Naive B cell (primary cell): ENCODE measurements at regions not wholly inside any gene's neighbourhood (a gene's known extent, or its start where the extent isn't known, plus 50 kb on each side); places are given as distances from the start of the nearest gene placed in this dataset.
A peak's percentile ranks its signal among the peaks of the same experiment; 100 is the strongest.

ENCODE experiments used
- ATAC-seq, 2 donors: fragments of 150-1000 bp; cut with Tn5 transposase; 2 replicates each; pipeline ENCODE4 v1.10.0; 2021; ENCODE audit warnings: low read depth in 2 of 2, mild to moderate bottlenecking in 2 of 2, moderate library complexity in 2 of 2
- DNase-seq: peaks from one replicate; pipeline ENCODE4 v3.0.0; 2022
- H3K27ac Mint-ChIP-seq, 6 donors: one replicate each; pipeline ENCODE4 v1.8.0; 2020 to 2022; ENCODE audit warnings: mild to moderate bottlenecking in 6 of 6, mixed read lengths in 6 of 6, moderate library complexity in 5 of 6, inconsistent platforms in 2 of 6
- H3K27me3 Mint-ChIP-seq, 3 donors: one replicate each; pipeline ENCODE4 v1.8.0; 2021 to 2022; ENCODE audit warnings: mixed read lengths in 3 of 3, mild to moderate bottlenecking in 1 of 3
- H3K36me3 Mint-ChIP-seq, 2 donors: one replicate each; pipeline ENCODE4 v1.8.0; 2020 to 2022; ENCODE audit warnings: mixed read lengths in 2 of 2, inconsistent platforms in 1 of 2, mild to moderate bottlenecking in 1 of 2
- H3K4me1 Mint-ChIP-seq, 3 donors: one replicate each; pipeline ENCODE4 v1.8.0; 2020 to 2022; ENCODE audit warnings: mixed read lengths in 3 of 3, inconsistent platforms in 1 of 3, mild to moderate bottlenecking in 1 of 3, moderate library complexity in 1 of 3
- H3K4me3 Mint-ChIP-seq, 8 donors: one replicate each; pipeline ENCODE4 v1.8.0; 2020 to 2022; ENCODE audit warnings: mild to moderate bottlenecking in 8 of 8, mixed read lengths in 8 of 8, moderate library complexity in 8 of 8, inconsistent platforms in 2 of 8
- H3K9me3 Mint-ChIP-seq, 7 donors: one replicate each; pipeline ENCODE4 v1.8.0; 2020 to 2022; ENCODE audit warnings: mixed read lengths in 7 of 7, mild to moderate bottlenecking in 5 of 7, inconsistent platforms in 2 of 7, moderate library complexity in 1 of 7

DNA sequence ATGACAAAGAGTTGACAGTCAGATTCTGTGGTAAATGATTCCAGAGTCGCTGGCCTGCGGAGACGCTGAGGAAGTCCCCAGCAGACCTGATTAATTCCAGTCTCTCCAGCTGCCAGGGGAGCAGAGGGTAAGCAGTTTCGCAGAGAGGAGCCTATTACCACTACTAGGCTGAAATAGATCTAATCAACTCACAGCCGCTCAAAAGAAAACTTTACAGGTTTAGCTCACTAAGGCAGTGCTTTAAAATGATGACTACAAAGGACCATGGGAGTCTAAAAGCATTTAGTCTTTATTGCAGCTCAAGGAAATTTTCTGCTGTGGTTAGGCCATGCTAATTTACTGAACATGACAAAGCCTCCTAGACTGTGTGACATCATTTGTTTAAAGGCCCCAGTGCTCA, 445.6 kb upstream of the POU3F3 start:
- no peak for DNase-seq
- no peaks in the 10 kb centered on the region for H3K4me1 Mint-ChIP-seq
- H3K27me3 Mint-ChIP-seq = peaks cover 0 to 9% (median 6%) of the 10 kb centered on the region in 3 donors
- H3K4me3 Mint-ChIP-seq = no peak overlapping the region
- no peak overlapping the region for H3K27ac Mint-ChIP-seq
- no peaks in the 10 kb centered on the region for H3K36me3 Mint-ChIP-seq
- no peak for ATAC-seq
- peaks cover 0 to 4% (median 0%) of the 10 kb centered on the region in 7 donors for H3K9me3 Mint-ChIP-seq

DNA sequence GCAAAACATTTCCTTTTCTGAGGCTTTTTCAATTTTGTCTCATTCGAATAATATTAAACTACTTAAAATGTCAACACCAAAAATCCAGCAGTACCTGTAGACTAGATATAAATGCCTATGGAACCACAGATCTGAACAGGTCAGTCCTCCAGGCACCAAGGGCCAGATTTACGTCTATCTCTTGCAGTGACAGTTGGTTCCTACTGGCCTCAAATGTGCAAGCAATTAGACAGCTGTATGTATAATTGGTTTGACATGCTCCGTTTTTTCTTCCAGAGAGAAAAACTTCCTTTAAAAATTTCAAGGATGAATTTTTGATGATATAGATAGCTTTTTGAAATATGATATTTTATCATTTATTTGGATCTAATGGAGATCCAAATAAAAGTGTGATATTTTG, 443.8 kb upstream of the POU3F3 start:
- H3K4me1 Mint-ChIP-seq = no peaks in the 10 kb centered on the region

DNA sequence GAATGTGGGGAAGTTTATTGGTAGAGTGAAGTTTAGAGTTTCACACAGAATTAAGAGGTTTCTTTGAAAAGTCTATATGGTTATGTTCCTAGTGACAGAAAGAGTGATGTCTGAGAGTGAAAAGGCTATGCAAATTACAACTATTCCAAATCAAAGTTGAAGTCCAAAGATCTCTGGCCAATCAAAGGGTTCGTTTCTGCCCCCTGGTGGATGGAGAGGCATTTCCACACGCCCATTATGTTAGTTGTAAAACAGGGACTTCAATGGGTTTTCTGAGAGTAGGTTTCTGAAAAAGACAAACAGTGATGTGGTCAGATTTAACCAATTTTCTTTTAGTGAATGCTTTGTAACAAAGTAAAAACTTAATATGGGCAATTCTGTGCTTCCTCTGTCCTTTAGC, 441.5 kb upstream of the POU3F3 start:
- H3K4me1 Mint-ChIP-seq = no peaks in the 10 kb centered on the region
- H3K36me3 Mint-ChIP-seq = no peaks in the 10 kb centered on the region
- H3K4me3 Mint-ChIP-seq = no peak overlapping the region
- ATAC-seq = no peak
- H3K27ac Mint-ChIP-seq = no peak overlapping the region
- H3K9me3 Mint-ChIP-seq = peaks cover 0 to 3% (median 0%) of the 10 kb centered on the region in 7 donors
- H3K27me3 Mint-ChIP-seq = peaks cover 4 to 37% (median 8%) of the 10 kb centered on the region in 3 donors
- DNase-seq = no peak

More for the DNA sequence above, 443.8 kb upstream of the POU3F3 start:
- DNase-seq (no peak), ATAC-seq (no peak)
- Mint-ChIP-seq H3K27ac (no peak overlapping the region), H3K4me3 (no peak overlapping the region), H3K27me3 (peaks cover 0 to 18% (median 16%) of the 10 kb centered on the region in 3 donors), H3K9me3 (peaks cover 0 to 3% (median 0%) of the 10 kb centered on the region in 7 donors), H3K36me3 (no peaks in the 10 kb centered on the region)

DNA sequence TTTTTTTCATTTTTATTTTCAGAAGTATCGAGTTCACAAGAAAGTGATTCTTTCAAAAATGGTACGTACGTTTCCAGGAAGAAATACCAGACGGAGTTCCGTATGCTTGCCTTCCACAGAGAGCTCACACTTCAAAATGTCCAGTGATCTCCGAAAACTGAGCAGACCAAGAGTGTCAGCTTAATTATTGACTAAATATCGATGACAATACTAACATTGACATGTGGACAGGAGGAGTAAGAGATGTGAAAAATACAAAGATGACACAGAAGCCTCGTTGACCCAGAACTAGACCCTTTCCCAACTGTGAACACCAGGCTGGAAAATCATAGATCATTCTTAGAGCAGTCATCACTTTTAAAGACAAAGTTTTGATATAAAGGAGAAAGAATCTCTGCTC, 440.0 kb upstream of the POU3F3 start:
- ATAC-seq (no peak), DNase-seq (no peak)
- no peak overlapping the region for H3K4me3 Mint-ChIP-seq
- no peaks in the 10 kb centered on the region for H3K4me1 Mint-ChIP-seq
- H3K36me3 Mint-ChIP-seq = no peaks in the 10 kb centered on the region
- no peak overlapping the region for H3K27ac Mint-ChIP-seq
- H3K9me3 Mint-ChIP-seq = peaks cover 0 to 3% (median 0%) of the 10 kb centered on the region in 7 donors
- H3K27me3 Mint-ChIP-seq = peaks cover 4 to 38% (median 8%) of the 10 kb centered on the region in 3 donors

DNA sequence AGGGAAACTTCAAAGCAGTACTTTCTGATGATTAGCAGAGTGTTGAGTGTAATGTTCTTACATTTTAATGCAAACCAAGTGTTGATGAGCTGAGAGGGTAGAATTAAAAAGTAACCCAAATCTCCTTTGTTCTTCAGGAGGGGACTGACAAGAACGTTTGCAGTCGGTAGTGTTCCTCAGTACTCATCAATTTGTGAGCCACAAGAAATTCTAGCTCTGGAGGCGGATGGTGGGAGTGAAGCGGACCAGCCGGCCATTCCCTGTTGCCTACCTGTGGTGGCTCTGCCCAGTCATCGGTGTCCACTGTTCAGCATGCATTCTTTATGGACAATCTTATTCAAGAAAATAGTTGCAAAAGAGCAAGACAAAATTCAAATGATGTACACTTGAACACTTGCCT, 438.6 kb upstream of the POU3F3 start:
- no peak overlapping the region for H3K27ac Mint-ChIP-seq

DNA sequence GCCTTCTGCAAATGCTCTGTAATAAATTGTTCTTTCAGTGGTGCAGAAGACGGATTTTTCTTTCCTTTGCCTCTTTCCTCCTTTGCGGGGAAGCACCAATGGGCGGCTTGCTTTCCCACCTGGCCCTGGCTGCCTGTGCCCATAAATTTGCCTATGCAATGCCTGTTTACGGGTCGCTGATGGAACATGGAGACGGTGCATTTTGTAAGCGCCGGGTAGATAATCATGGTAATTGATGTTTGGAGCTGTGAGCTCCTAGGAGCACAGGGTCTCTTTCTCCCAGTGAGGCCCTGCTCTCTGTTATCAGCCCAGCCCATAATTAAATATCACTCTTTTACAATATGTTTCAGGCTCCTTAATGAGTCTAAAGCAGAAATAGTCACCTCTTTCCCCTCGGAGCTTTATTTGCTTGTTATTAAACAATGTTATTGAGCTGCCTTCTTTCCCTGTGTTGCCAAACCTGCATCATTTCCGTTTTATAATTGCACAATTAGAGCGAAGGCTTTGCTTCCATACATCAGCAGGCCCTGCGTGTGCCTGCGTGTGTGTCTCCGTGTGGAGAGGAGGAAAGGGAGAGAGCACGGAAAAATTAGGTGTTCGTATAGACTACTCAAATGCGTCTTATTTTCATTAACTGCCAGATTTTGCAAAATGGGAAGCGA, 437.4 kb upstream of the POU3F3 start:
- H3K36me3 Mint-ChIP-seq = no peaks in the 10 kb centered on the region
- ATAC-seq = no peak
- H3K4me1 Mint-ChIP-seq = no peaks in the 10 kb centered on the region
- no peak overlapping the region for H3K4me3 Mint-ChIP-seq
- peaks cover 4 to 38% (median 8%) of the 10 kb centered on the region in 3 donors for H3K27me3 Mint-ChIP-seq
- H3K9me3 Mint-ChIP-seq = peaks cover 0 to 3% (median 0%) of the 10 kb centered on the region in 7 donors
- H3K27ac Mint-ChIP-seq = no peak overlapping the region
- no peak for DNase-seq

More for the DNA sequence above, 438.6 kb upstream of the POU3F3 start:
- Mint-ChIP-seq H3K36me3 (no peaks in the 10 kb centered on the region), H3K4me3 (no peak overlapping the region), H3K9me3 (peaks cover 0 to 3% (median 0%) of the 10 kb centered on the region in 7 donors), H3K27me3 (peaks cover 4 to 38% (median 8%) of the 10 kb centered on the region in 3 donors), H3K4me1 (no peaks in the 10 kb centered on the region)
- DNase-seq = no peak
- ATAC-seq = no peak

DNA sequence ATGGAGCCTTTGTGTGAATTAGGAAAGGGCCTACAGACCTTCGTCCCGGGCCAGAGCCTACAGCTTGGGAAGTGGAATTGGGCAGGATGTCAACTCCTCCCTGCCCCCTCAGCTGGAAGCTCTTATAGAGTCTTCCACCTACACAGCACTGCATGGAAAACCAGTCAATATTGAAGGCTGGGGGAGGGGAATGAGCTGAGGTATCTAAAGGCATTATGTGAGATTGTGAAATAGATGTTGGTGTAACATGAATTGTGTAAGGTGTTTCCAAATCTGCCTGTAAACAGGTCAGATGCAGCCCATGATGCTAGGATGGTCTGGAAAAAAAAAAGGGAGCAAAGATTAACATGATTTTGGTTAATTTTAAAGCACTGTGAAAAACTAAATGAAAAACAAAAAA, 433.5 kb upstream of the POU3F3 start:
- H3K4me3 Mint-ChIP-seq = no peak overlapping the region
- ATAC-seq = no peak
- H3K27ac Mint-ChIP-seq = no peak overlapping the region
- H3K4me1 Mint-ChIP-seq = no peaks in the 10 kb centered on the region
- no peak for DNase-seq
- no peaks in the 10 kb centered on the region for H3K9me3 Mint-ChIP-seq
- peaks cover 0 to 19% (median 4%) of the 10 kb centered on the region in 3 donors for H3K27me3 Mint-ChIP-seq
- no peaks in the 10 kb centered on the region for H3K36me3 Mint-ChIP-seq

DNA sequence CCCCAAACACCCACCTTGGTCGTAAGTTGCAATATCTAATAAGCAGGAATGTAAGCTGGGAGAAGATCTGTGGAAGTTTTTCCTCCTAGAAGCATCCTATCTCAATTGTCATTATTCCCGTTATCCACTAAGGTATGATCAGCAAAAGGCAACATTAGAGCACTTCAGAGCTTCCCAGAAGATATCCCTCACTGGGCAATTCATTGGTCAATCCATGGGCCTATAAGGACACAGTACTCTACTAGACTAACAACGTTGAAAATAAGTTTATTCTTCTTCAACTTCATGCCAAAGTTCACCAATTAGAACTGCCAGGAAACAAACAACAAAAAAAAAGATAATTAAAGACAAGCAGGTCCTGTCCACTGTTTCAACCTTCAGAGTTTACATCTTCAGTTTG, 433.0 kb upstream of the POU3F3 start:
- no peaks in the 10 kb centered on the region for H3K9me3 Mint-ChIP-seq
- ATAC-seq (no peak), DNase-seq (no peak)
- no peaks in the 10 kb centered on the region for H3K36me3 Mint-ChIP-seq
- H3K27ac Mint-ChIP-seq = no peak overlapping the region
- H3K4me3 Mint-ChIP-seq = no peak overlapping the region
- H3K27me3 Mint-ChIP-seq = peaks cover 0 to 15% (median 1%) of the 10 kb centered on the region in 3 donors
- H3K4me1 Mint-ChIP-seq = no peaks in the 10 kb centered on the region

DNA sequence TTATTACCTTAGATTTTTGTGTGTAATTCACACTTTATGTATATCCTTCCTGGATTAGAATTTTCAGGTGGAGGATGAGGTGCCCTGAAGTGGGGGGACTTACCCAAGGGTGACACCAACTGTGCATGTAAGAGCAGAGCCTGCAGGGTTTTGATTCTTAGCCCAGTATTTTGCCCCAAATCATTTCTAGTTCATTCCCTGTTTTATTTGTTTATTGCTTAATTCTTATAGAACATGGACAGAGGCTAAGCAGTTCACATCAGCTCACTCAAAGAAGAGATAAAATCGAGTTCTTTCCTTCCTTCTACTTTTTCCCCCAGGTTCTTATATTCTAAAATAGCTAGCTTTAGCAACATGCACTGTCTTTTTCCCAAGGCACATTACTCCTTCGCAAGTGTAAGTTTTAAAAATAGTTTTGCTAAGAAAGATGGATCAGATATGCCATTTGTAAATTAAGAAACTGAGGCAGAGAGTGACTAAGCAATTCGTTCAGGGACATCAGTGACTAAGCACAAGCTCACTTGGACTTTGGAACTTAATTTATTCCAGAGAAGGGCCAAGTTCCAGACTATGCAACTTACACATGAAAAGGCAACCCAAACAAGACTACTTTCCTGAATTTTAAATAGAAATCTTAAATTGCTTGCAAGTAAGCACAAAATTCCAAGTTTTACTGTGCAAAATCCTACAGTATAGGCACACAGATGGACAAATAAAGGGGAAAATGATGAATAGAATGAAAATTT, 427.9 kb upstream of the POU3F3 start:
- DNase-seq (no peak), ATAC-seq (no peak)
- no peaks in the 10 kb centered on the region for H3K36me3 Mint-ChIP-seq
- no peak overlapping the region for H3K4me3 Mint-ChIP-seq
- no peaks in the 10 kb centered on the region for H3K4me1 Mint-ChIP-seq
- no peak overlapping the region for H3K27ac Mint-ChIP-seq
- H3K9me3 Mint-ChIP-seq = no peaks in the 10 kb centered on the region
- H3K27me3 Mint-ChIP-seq = peaks cover 6 to 10% (median 8%) of the 10 kb centered on the region in 3 donors

DNA sequence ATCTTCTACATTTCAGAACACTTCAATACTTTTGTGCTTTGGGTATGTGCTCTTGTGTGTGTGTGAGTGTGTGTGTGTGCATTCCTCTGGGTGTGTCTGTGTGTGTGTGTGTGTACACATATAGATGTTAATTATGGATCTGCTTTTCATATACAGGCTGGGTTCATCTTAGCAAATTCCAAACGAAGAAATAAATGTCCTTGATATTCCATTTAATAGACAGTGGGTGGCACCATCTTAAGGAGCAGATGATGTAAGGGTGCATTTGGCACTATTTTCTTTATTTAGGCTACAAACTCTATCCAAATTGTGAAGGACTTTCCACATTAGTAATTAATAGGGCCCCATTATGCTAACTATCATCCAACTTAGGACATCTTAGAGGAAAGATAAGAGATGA, 425.8 kb upstream of the POU3F3 start:
- Mint-ChIP-seq H3K27ac (no peak overlapping the region), H3K4me1 (no peaks in the 10 kb centered on the region), H3K27me3 (peaks cover 15 to 28% (median 21%) of the 10 kb centered on the region in 3 donors), H3K9me3 (no peaks in the 10 kb centered on the region), H3K36me3 (no peaks in the 10 kb centered on the region), H3K4me3 (no peak overlapping the region)
- DNase-seq (no peak), ATAC-seq (no peak)

DNA sequence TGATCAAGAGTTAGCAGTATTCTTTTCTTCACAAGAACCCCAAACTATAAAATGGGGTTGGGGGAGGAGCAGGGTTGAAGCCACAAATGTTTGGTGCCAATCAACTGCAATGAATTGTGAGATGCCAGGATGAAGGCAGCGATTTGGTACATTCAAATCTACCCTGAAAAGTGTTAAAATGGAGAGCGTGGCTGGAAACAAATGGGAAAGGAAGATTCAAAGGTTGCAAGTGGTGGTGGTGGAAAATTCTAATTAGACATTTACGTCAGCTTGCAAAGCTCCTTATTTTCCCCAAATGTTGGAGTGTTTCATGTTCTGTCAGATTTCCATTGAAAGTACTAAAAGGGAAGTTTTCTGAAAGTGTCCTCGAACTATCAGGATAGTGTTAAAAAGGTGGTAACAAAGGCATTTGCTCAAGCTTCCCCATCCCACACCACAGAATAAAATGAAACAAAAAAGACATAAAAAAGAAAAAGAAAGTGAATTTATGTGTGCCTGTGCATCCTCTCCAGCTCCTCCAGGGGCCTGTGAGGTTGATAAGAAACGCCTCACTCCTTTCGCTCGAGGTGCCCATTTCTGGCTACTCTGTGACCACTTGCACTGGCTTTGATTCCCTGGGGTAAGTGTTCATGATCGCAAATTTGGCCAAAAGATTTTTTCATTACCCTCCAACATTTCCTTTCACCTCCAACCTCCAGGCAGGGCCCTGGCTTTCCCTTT, 424.1 kb upstream of the POU3F3 start:
- H3K36me3 Mint-ChIP-seq = no peaks in the 10 kb centered on the region
- no peak for DNase-seq
- H3K9me3 Mint-ChIP-seq = peaks cover 0 to 3% (median 0%) of the 10 kb centered on the region in 7 donors
- peaks cover 15 to 42% (median 29%) of the 10 kb centered on the region in 3 donors for H3K27me3 Mint-ChIP-seq
- no peak overlapping the region for H3K4me3 Mint-ChIP-seq
- no peak for ATAC-seq
- no peak overlapping the region for H3K27ac Mint-ChIP-seq
- H3K4me1 Mint-ChIP-seq = peaks cover 0 to 6% (median 5%) of the 10 kb centered on the region in 3 donors

DNA sequence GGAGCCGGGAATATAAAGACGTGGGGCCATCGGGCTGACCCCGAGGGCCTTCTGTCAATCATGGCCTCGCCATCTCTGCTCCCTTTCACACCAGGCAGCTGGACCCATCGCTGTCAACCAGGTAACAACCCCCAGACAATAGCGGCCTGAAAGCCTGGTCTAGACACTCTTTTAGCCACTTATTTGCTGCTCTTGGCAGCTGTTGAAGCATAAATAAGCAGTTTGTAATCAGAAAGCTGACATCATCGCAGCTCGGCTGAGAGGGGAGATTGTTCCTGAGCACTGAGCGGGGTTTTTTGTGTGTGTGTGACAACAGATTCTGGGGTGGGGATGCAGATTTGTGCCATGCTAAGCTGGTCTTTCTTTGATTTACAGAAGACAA, 423.6 kb upstream of the POU3F3 start:
- H3K9me3 Mint-ChIP-seq = peaks cover 0 to 3% (median 0%) of the 10 kb centered on the region in 7 donors
- no peak overlapping the region for H3K27ac Mint-ChIP-seq
- H3K4me1 Mint-ChIP-seq = peaks cover 0 to 6% (median 5%) of the 10 kb centered on the region in 3 donors
- H3K36me3 Mint-ChIP-seq = no peaks in the 10 kb centered on the region
- H3K4me3 Mint-ChIP-seq = no peak overlapping the region
- no peak for DNase-seq
- no peak for ATAC-seq
- H3K27me3 Mint-ChIP-seq = peaks cover 15 to 47% (median 29%) of the 10 kb centered on the region in 3 donors

DNA sequence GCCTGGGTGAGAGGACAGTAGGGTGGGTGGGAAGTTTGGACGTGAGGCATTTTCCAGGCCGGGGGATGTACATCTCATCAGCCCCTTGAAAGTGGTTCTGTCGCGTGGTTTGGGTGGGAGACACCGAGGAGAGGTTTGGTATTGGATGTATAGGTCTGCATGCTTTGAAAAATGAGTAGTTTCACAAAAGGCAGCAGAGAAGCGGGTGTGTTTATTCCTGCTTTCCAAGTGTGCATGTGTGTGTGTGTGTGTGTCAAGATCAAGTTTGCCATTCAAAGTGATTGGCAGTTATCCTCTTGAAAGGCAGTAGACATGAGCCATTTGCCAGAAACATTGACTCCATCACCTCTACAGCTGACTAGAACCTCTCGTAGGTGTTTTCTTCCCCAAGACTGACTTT, 423.1 kb upstream of the POU3F3 start:
- no peak overlapping the region for H3K27ac Mint-ChIP-seq
- H3K36me3 Mint-ChIP-seq = no peaks in the 10 kb centered on the region
- ATAC-seq (no peak), DNase-seq (no peak)
- H3K9me3 Mint-ChIP-seq = peaks cover 0 to 3% (median 0%) of the 10 kb centered on the region in 7 donors
- peaks cover 0 to 6% (median 5%) of the 10 kb centered on the region in 3 donors for H3K4me1 Mint-ChIP-seq
- peaks cover 15 to 49% (median 29%) of the 10 kb centered on the region in 3 donors for H3K27me3 Mint-ChIP-seq
- peak overlapping the region in 1 of 8 donors; percentile 56 for H3K4me3 Mint-ChIP-seq
